ENCODE measurements at regions not wholly inside any gene's neighbourhood (a gene's known extent, or its start where the extent isn't known, plus 50 kb on each side); places are given as distances from the start of the nearest gene placed in this dataset.
"Not testable (repeated sequence)": the region's sequence is repeated elsewhere in the genome, so short reads cannot be mapped to it uniquely, and the experiment has no call there.

DNA sequence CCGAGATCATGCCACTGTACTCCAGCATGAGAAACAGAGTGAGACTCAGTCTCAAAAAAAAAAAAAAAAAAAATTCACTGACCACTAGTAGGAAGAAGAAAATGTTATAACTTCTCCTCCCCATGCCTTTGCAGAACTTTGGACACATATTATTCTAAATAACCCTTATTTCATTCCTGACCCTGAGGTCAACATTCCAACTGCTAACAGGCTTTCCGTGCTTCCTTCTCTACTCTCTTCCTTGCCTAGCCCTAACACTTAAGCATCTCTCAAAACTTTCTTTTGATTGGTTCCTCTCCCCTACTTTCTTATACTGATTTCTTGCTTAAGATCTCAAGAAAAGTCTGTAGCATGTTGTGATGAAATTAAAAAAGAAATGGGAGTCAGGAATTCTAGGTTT, 146.8 kb downstream of the MEX3B start:
- DNase-seq, result no peak

DNA sequence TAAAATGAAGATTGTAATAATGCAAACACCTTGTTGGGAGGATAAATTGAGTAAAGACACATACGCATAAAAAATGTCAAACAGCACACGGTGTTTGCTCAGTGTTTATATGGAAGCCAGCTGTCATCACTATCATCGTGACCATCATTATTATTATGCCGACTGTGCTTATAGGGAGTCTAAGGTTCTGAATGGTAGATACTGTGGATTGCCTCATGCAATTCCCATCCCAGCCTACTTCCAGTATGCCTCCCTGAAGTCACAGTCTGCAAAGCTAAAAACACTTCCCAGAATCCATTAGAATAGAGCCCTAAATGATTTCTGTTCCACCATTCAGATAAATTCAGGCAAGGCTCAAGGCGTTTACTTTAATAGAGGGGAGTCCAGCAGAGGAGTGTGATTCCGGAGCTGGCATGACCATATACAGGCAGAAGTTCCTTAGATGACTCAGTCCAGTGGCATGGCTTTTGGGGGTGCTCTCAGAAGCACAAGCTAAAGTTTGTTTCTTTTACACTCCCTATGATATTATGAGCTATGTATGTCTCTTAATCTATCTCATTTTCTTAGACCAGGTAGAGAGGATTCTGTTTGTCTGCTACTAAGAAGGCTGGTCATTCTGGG, 148.7 kb downstream of the MEX3B start:
- DNase-seq, result peak; percentile 87

DNA sequence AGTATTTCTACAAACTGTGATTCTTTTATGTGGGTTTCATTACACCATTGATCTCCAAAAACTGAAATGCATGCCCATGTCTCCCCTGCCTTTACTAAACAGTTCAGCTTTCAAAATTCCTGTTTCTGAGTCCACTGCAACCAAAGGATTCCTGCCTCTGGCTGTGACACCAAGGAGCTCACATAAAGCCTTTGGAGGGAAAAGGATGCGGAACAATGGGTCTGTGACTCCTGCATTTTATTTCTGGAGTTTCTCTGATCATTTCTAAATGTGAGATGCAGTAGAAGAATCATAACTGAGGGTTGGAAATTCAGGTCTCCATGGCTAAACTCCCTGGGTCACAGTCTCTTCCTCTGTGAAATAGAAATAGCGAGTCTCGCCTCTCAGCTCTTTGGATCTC, 149.5 kb downstream of the MEX3B start:
- DNase-seq, result no peak

DNA sequence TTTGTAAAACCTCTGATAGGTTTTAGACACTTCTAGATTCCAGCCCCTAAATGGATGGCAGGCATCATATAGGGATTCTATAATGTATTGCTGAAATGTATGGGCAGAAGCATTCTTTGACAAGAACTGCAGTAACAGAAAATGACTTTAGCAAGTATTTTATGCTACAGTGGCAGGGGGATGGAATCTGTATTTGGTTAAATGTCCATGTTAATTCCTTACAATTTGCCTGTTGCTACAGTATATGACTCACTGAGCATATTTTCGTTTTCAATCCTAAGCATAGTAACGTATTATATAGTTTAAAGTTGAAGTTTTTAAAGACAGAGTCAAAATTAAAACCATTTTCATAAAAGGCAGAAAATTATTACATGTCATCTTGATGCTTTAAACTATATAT, 150.1 kb downstream of the MEX3B start:
- DNase-seq, result peak; percentile 56

DNA sequence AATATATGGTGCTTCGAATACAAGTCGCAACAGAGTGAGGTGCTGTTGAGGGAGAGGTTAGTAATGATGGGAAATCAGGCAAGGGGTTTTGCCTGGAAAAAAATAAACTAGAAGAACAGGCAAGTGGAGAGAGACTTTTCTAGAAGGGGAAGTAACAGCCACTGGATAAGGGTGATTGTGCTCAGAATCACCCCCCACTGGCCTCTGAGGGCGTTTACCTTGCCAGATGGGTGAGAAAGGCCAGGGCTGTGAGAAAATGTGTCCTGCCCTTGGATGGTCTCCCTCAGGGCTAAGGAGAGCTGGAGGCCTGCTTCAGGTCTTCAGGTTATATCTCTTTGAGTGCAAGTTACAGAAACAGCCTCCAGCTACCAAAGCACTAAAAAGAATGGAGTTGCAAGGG, 151.8 kb downstream of the MEX3B start:
- no peak for DNase-seq

DNA sequence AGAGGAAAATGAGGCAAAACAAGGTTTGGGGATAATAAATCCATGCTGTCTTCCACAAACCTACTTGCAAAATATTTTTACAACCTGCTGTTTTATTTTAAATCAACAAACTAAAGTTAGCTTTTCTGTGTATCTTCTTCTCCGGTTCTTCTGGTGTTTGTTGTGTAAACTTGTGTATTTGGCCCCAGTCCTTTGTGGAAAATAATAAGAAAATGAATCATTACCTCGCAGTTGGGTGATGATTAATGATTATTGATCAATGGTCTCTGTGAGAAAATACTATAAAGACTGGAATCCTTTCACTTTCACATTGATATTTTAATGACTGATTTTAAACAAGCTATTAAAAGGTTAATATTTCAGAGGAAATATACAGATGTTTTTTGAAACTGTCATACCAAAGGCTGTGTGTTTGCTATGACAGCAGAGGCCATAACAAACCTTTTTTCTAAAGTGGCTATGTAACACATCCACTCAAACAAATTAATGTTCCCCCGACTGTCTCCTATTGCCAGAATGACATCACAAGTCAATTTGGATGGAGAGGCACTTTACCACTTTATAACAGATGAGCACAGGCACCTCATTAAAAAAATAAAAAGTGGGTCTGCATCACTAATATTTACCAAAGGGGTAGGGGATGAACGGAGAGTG, 152.5 kb downstream of the MEX3B start:
- no peak for DNase-seq

DNA sequence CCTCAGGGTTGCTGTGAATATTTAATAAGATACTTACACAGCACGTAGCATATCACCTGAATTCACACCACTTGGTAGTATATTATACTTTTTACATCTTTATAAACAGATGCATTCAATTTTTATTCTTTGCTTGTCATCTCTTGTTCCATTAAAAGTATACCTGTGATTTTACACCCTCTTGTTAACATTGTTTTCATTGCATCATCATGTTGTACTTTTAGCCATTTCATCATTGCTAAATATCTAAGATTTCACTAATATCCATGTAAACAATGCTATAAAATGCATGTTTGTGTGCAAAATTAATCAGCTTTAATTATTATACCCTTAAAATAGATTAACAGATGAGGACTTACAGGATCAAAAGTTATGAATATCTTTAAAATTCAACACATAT, 155.3 kb downstream of the MEX3B start:
- DNase-seq, result no peak

DNA sequence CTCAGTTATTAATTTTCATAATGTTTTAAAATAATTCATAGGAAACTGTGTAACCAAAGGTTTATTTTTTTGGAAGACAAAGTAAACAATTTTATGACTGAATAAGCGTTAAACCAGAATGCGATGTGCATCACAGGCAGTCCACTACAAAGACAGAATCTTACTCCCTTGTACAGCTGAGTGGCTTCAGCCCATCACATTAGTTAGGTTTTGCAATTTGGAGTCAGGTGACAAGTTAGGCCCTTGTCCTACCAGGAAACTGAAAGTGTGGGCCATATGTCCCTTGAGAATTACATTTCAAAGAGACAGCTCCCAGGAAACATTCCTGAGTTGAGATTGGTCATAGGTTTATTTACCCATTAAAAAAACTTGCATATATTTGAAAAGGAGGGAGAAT, 156.3 kb downstream of the MEX3B start:
- DNase-seq, result no peak

DNA sequence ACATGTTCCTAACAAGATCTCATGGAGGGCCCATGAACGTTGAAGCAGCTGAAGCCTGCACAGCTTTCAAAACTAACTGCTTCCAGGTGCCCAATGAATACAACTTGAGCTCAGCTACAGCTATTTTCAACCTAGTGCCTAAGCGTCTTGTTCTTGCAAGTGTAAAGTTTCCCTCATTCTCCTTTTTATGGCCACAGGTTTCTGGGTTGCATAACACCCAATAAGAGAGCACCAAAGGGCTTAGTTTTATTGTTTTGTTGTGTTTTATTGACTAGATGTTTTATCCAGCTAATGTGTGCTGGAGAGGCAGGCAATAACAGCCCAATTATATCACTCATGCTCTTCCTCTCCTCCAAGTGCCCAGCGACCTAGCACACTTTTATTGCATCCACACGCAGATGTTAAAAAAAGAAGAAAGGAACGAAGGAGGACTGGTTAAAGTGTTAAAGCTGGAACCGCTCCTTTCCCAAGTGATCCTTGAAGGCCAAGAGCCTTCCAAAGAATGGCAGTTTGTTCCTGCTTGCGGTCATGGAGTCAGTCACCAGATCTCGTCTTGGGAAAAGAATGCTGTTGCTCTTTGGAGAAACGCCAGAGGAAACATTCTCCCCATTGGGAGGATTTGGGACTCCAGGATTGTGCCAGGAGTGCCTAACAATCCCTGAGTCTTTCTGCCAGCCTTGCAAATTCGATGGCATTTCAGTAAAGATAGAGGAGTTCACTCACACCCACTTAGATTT, 156.9 kb downstream of the MEX3B start:
- peak; percentile 75 for DNase-seq

DNA sequence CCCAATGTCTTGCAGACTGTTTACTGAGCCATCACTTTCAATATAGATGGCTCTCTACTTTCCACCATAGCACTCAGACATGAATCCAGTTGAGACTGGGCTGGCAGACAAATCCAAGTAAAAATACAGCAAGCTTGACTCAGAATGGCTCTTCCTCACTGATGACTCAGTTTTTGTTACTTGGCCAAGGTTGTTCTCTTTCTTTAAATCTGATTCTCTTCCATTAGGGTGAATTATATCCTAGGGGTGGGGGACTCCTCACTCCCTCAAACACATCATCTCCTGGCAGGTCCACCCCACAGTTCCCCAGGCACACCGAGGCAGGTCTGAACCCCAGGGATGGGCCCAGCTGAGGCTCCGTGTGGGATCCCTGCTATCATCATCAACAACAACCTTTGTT, 157.9 kb downstream of the MEX3B start:
- peak; percentile 91 for DNase-seq

DNA sequence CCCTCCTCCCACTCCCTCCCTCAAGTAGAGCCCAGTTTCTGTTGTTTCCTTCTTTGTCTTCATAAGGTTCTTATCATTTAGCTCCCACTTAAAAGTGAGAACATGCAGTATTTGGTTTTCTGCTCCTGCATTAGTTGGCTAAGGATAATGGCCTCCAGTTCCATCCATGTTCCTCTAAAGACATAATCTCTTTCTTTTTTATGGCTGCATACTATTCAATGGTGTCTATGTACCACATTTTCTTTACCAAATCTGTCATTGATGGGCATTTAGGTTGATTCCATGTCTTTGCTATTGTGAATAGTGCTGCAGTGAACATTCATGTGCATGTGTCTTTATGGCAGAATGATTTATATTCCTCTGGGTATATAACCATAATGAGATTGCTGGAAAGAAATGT, 158.6 kb downstream of the MEX3B start:
- not testable (repeated sequence) for DNase-seq

DNA sequence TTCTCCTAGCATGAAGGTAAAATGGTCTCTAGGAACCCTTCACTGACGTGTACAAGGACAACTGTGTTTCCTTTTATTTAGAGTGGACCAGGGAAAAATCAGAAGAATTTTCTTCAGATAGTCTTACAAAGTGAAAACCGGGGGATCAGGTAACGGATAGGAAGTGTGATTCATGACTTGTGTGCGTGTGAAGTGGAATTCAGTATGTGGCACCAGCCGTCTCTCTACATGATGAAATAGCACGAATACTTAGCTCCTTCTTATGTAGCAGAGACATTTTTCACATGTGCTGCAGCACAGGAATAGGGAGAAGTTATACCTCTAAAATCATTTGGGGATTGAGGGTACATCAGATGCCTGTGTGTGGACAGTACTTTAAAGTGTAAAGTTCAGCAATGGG, 159.2 kb downstream of the MEX3B start:
- DNase-seq, result peak; percentile 69

DNA sequence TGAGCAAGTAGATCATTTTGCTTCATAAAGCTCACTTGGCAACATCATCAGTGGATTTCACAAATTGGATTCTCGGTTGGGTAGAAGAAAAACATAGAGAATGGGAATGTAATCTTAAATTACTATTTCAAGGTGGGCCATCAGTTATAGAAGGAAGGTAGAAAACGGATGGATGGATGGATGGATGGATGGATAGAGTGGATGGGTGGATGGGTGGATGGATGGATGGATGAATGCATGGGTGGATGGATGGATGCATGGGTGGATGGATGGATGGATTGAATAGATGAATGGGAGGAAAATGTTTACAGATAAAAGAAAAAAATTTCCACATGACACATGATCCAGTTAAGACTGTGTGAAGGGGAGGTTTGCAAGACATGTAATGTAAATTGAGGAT, 159.7 kb downstream of the MEX3B start:
- DNase-seq, result no peak

DNA sequence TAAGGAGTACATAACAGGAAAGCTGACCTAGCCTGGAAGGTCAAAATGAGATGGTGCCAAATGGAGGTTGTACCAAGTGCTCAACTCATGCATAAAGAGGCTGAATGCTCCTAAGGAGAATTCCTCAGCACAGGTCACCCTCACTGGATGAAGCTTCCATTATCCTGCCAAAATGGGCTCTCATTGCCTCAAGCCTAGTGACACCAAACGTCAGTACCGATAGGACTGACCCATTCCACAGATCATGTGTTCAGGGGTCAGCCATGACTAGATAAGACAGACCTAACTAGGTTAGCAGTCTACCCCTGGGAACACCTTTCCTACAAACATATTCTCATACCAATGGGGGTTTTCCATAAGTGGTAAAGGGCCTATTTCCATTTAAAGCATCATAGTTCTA, 160.7 kb downstream of the MEX3B start:
- DNase-seq, result no peak

DNA sequence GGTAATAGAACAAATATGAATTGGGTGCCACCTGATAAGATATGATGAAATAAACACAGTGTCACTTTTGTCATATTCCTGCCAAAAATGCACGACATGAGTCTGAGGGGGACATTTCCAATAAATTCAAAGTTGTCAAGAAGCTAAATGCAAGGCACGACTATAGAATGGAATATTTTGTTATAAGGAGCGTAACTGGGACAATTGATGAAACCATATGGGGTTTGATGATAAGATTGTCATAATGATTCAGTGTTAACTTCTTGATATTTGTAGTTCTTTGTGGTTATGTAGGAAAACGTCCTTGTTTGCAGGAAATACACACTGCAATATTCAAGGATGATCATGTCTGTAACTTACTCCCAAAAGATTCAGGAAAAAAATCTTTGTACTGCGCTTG, 163.3 kb downstream of the MEX3B start:
- no peak for DNase-seq

DNA sequence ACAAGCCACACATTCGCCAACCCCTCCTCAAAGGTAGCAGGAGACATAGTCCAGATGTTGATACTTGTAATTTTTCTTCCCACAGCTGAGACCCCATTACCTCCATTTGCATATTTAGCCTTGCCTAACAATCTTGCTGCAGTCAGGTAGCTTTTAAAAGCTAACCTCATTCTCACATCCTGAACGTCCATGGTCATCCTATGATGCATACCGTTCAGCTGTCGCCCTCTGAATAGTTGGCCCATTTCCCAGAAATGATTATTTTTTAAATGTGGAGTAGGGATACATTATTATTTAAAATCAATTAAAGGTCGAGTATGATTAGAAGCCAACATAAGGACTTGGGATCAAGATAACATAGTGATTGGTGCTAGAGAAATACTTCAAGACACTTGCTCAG, 165.0 kb downstream of the MEX3B start:
- DNase-seq, result no peak

DNA sequence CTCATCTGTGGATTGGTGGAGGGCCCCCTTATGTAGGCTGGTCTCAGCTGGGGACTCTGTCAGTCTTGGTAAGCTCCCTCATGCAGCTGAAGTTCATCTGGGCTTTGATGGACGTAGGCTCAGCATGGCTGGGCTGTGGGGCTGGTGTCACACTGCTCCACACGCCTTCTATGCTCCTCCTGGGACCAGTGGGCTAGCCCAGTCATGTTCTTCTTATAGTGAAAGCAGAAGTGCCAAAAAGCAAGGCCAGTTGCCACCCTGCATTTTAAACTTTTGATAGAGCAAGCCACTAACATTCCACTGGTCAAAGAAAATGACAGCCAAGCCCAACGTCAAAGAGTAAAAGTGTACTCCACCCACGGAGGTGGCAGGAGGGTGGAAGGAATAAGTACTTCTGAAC, 165.5 kb downstream of the MEX3B start:
- DNase-seq, result no peak

DNA sequence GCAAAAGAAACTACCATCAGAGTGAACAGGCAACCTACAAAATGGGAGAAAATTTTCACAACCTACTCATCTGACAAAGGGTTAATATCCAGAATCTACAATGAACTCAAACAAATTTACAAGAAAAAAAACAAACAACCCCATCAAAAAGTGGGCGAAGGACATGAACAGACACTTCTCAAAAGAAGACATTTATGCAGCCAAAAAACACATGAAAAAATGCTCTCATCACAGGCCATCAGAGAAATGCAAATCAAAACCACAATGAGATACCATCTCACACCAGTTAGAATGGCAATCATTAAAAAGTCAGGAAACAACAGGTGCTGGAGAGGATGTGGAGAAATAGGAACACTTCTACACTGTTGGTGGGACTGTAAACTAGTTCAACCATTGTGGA, 170.1 kb downstream of the MEX3B start:
- DNase-seq, result not testable (repeated sequence)

DNA sequence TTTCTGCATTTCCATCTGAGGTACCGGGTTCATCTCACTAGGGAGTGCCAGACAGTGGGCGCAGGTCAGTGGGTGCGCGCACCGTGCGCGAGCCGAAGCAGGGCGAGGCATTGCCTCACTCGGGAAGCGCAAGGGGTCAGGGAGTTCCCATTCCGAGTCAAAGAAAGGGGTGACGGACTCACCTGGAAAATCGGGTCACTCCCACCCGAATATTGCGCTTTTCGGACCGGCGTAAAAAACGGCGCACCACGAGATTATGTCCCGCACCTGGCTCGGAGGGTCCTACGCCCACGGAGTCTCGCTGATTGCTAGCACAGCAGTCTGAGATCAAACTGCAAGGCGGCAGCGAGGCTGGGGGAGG, 175.1 kb downstream of the MEX3B start:
- DNase-seq, result not testable (repeated sequence)

DNA sequence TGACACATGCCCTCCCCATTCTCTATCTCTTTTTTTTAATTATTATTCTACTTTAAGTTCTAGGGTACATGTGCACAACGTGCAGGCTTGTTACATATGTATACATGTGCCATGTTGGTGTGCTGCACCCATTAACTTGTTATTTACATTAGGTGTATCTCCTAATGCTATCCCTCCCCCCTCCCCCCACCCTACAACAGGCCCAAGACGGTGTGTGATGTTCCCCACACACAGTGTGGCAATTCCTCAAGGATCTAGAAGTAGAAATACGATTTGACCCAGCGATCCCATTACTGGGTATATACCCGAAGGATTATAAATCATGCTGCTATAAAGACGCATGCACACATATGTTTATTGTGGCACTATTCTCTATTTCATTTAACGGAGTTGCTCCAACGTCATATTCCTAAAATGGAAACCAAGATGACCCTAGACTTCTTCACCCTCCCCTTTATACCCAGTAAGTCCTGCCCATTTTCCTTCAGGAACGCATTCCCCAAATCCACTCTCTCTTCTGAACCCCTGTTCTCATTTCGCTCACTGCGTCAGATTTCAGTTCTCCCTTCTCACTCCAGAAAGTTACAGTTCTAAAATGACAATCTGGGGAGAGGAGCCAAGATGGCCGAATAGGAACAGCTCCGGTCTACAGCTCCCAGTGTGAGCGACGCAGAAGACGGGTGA, 175.6 kb downstream of the MEX3B start:
- not testable (repeated sequence) for DNase-seq

DNA sequence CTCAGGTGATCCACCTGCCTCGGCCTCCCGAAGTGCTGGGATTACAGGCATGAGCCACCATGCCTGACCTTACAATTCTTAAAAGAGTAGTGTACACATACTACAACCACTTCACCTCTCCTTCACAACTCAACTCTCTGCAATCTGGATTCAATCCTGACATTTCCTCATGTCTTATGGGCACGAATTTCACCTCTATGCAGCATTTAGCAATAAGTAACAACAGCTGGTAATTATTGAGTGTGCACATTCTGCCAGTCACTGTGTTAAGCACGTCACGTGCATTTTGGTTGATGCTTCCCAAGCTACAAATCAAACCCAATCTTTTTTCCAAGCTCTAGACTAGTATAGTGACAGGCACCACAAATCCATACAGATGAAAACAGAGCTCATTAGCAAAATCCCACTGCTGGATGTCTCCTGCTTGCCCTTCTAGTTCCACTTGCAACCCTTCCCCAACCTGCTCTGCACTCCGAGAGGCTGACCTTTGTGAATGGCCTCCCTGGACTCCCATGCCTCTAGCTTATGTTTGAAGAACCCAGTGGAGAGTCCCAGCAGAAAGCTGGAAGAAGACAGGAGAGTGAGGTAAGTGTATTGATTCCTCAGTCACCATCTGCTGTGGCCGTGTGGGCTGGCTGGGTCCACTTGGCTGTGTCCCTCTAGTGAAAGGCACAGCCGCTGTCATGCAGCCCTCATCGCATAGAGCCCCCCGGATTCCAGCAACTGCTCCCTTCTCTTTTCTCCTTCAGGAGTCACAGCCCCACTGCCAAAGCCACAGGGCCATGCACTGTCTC, 176.5 kb downstream of the MEX3B start:
- DNase-seq, result no peak

DNA sequence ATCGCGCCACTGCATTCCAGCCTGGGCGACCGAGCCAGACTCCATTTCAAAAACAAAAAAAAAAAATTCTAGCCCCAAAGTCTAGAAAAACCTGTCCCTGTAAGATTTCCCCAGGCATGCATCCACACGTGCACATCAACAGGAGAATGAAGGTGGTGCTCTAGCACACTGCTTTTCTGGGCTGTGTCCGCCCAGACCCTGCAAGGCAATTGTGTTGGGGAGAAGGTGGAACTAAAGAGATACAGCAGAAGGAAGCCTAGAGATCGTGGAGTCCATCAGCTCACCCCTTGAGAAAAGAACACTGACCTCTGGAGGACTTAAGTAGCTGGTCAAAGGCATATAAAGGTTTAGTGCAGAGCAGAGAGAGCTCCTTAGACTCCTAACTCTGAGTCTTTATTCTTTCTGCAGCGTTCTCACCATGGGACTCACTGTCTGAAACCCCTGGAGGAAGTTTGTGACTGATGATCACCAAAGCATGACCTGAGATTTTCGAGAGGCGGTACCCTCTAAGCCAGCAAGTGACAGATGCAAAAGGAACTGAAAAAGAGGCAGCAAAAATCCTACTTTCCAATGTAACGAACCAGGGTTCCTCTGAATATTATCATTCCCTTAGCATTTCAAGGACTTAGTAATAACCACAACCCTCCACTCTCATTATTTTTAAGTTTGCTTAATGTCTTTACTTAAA, 179.8 kb downstream of the MEX3B start:
- DNase-seq, result no peak
